GM21367 (cell line): ENCODE measurements at regions not wholly inside any gene's neighbourhood (a gene's known extent, or its start where the extent isn't known, plus 50 kb on each side); places are given as distances from the start of the nearest gene placed in this dataset.

Experiments
- ATAC-seq: cut with Tn5 transposase; IDR thresholded peaks from one replicate; pipeline ENCODE4 v1.9.1; 2021; ENCODE audit not compliant: unreplicated experiment

DNA sequence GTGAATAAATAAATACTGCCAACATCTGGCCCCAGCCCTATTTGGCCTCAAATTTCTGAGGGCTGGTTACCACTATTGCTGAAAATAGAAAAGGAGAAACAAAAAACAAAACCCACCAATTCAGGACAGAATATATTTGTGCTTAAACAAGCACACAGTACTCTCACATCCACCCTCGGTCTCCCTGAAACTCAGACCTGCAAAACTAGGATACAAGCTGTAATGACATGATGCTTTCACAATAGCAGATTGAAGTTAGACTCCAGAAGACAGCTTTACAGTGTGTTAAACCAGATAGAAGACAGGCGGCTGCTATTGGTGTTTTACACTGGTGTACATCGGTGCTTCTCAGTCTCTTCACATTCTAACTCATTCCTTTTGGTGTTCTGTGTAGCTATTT, 214.9 kb upstream of the DMRT1 start:
- peak; percentile 68 for ATAC-seq

DNA sequence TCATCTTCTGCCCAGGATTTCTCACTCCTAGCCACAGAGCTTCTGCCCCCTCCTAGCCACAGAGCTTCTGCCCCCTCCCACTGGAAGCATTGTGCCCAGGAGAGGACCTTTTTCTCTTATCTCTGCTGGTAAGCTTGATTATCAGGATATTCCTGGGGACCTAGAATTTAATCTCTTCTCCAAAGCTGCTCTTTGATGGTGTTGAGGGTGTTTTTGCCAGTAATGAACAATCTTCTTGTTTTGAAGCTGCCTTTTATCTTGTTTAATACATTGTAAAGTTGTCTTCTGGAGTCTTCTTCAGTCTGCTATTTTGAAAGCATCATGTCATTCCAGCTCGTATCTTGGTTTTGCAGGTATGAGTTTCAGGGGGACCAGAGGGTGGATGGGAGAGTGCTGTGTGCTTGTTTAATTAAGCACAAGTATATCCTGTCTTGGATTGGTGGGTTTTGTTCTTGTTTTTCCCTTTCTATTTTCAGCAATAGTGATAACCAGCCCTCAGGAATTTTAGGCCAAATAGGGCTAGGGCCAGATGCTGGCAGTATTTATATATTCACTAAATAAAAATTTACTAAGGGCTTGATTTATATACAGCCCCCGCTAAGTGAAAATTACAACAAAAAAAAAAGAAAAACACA, 214.0 kb upstream of the DMRT1 start:
- ATAC-seq = no peak

DNA sequence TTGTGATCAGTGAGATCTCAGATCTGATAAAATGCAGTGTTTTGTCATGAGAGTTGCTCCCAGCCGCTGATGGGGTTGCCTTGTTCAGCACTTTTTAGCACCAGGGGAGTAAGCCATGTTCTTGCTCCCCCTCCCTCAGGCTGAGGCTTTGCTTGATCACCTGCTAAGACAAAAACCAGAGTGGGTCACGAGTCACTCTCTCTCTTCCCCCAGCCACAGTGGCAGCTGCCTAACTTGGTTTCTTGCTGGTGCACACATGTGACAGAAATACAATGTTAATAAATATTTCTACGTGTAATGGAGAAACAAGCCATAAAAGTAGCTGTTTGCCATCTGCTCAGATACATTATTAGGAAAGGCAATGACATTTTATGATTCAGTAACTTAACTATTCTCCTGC, 212.4 kb upstream of the DMRT1 start:
- no peak for ATAC-seq

DNA sequence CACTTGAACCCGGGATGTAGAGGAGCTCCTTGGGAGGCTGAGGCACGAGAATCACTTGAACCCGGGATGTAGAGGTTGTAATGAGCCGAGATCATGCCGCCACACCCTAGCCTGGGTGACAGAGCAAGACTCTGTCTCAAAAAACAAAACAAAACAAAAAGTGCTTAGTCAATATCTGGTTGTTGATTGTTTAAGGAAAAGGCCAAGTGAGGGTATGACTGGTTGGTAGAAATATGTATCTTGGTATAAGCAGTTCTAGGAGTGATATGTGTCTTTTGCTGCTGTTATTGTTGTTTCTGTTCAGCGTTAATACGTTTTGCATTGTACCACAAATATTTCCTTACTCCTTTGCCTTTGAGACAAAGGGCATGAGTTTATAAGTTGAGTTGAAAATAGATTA, 210.7 kb upstream of the DMRT1 start:
- ATAC-seq = no peak

DNA sequence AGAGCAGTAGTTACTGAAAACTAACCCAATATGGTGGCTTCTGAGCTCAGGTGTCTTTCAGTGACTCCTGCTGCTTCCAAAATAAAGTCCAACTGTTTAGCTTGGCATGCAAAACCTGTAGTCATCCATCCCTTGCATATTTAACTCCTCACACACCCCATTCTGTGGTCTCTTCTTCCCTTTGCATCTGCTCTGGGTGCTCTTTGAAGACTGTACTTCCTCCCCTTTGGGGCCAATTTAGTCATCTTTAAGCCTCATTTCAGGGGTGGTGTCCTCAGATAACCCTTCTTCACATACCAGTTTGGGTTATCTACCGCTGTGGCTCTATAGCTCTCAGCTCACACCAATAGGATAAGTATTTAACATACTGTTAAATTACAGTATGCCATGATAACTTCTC, 209.9 kb upstream of the DMRT1 start:
- ATAC-seq = no peak

GRCh38 chr9:633461-633860, 208.0 kb upstream of the DMRT1 start:
- ATAC-seq = no peak

DNA sequence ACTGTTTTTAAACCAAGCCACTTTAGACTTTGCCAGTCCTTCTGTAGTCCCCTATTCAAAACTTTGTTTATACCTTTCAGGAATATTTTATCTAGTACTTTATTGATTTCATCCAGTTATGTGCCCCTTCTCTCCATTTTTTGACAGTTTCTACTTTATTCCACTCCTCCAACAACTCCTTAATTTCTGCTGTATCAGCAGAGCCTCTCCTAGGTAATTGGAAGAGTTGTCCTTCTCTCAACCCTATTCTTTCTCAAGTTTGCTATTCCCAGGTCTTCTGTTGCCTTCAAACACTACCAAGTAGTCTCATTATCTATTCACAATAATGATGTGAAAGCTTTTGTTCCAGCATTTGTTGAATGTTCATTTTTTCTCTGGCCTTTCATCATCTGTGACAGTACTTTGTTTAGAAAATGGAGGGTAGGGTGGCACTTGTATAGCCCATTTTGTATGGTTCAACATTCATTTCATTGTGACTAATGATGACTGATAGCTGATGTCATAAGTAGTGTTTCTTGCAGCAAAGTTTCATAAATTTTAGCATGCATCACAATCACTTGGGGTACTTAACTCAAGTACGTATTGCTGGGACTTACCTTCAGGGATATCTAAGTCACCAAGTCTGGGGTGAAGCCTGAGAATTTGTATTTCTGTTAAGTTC, 204.4 kb upstream of the DMRT1 start:
- ATAC-seq = no peak

DNA sequence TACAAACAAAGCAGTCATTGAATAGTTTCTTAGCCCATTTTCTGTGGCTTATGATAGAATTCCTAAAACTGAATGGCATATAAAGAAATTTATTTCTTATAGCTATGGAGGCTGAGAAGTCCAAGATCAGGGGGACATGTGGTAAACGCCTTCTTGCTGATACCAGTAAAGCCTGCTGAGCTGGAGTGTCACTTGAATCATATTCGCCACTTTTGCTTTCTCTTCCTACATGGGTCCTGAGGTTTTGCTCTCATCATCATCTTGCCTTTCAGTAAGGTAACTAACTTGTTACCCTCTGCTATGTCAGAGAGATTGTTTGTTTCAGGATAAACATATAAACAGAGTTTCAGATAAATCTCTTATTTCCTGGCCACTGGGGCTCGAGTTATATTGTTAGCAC, 203.3 kb upstream of the DMRT1 start:
- no peak for ATAC-seq

GRCh38 chr9:642014-642413, 199.5 kb upstream of the DMRT1 start:
- ATAC-seq = no peak

GRCh38 chr9:643966-644365, 197.5 kb upstream of the DMRT1 start:
- no peak for ATAC-seq

GRCh38 chr9:647522-647921, 194.0 kb upstream of the DMRT1 start:
- ATAC-seq = no peak

GRCh38 chr9:649128-650074, 192.1 kb upstream of the DMRT1 start:
- no peak for ATAC-seq

- no peak for ATAC-seq
Observed at GRCh38 chr9:650362-650761, 191.1 kb upstream of the DMRT1 start.

DNA sequence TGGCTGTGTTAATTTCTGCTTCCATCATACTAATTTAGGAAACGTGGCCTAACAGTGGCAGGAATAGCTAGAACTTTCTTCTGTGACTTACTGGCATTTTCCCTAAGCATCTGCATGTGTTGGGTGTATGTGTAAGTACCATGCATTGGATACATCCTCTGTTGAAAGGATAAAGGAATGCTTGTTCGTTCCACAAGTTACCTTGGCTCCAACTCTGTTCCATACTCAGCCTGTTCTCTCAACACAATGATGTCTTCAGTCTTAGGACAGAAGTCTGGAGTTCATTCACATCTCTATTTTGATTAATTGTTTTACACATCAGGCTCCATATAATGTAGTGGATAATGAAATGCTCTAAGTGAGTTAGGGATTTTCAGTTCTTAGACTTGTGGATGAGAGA, 190.1 kb upstream of the DMRT1 start:
- no peak for ATAC-seq

DNA sequence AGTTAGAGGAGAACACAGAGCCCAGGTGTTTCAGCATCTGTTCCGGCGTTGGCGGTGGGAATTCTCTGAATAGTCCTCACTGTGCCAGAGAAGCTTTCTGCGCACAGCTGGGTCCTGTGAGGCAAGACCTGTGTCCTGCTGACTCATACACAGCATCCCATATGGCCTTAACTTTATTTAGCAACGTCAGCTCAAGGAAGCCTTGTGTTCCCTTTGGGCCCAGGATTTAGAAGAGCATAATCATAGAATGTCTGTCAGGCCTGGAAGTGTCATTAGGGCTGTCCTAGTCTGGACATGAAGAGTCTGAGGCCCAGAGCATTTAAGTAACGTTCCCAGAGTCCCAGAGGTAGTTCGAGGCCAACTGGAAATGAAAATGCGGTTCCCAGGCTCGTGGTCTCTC, 188.6 kb upstream of the DMRT1 start:
- no peak for ATAC-seq

GRCh38 chr9:653421-653820, 188.1 kb upstream of the DMRT1 start:
- no peak for ATAC-seq

GRCh38 chr9:653856-654387, 187.6 kb upstream of the DMRT1 start:
- ATAC-seq = no peak

DNA sequence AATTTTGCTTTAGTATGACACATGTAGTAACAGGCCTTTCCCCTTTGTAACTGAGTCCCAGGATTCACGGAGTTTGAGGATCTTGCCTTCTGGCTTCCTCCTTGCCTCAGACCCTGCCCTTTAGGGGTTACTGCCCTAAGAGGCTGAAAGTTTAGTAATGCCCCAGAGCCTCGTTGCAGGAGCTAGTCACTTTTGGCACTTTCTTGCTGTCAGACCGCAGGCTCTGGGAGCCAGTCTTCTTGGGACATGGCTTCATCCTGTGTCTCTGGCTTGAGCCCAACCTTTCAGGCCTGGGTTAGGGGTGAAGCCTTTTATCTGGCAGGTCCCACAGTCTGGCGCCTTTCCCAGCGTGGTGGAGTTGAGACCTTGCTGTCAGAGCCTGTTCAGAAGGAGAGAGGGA, 185.6 kb upstream of the DMRT1 start:
- ATAC-seq = no peak

DNA sequence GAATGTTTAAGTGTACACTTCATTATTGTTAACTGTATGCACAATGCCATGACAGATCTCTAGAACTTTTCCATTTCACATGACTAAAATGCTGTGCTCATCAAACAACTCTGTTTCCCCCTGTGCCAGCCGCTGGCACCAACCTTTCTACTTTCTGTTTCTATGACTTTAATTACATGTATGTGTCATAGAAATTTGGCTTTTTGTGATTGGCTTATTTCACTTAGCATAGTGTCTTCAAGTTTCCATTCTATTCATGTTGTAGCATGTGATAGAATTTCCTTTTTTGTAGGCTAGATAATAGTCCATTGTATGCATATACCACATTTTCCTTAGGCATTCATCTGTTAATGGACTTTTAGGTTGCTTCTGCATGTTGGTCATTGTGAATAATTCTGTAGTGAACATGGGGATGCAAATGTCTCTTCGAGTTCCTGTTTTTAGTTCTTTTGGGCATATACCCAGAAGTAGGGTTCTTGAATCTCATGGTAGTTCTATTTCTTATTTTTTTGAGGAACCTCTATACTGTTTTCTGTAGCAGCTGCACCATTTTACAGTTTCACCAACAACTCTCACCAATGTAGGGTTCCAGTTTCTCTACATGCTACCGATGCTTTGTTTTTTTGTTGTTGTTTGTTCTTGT, 184.4 kb upstream of the DMRT1 start:
- no peak for ATAC-seq

- no peak for ATAC-seq
Observed at GRCh38 chr9:659286-659685, 182.2 kb upstream of the DMRT1 start.

DNA sequence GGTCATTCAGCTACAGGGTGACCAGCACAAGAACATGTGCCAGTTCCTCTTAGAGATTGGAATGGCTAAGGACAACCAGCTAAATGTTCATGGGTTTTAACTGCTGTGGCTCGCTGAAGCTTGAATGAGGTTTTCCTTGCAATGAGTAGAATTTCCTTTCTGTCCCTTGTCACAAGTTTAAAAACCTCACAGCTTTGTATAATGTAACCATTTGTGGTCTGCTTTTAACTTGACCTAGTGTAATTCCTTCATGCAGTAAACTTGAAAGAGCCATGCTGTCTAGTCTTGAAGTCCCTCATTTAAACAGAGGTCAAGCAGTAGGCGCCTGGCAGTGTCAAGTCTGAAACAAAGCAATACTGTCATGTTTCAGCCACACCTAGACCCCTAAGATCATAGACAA, 181.3 kb upstream of the DMRT1 start:
- peak; percentile 69 for ATAC-seq
